H1 (cell line): ENCODE measurements at regions not wholly inside any gene's neighbourhood (a gene's known extent, or its start where the extent isn't known, plus 50 kb on each side); places are given as distances from the start of the nearest gene placed in this dataset.

ENCODE experiments used
- CBX8 ChIP-seq: fragments of 300-800, 300-1000 bp; sonication (generic); IDR thresholded peaks from 2 replicates; pipeline ENCODE4 v1.7.1; 2016; ENCODE audit warnings: low read depth, low read length, borderline replicate concordance

GRCh38 chr3:8253201-8253600 is 248.4 kb upstream of the LMCD1 start (continued):
- TF ChIP-seq CBX8: no peak
